Suprapubic skin (tissue), 4 donors: ENCODE measurements at regions not wholly inside any gene's neighbourhood (a gene's known extent, or its start where the extent isn't known, plus 50 kb on each side); places are given as distances from the start of the nearest gene placed in this dataset.

Experiments
- DNase-seq, 2 donors: peaks; one replicate each; pipeline ENCODE4 v3.0.0-alpha.2; 2019; ENCODE audit warnings: low spot score in 2 of 2
- H3K27ac ChIP-seq: fragments of 200-600 bp; sonication (generic); one replicate; pipeline ENCODE4 v1.5.1; 2019
- H3K27me3 ChIP-seq: fragments of 200-600 bp; sonication (generic); one replicate; pipeline ENCODE4 v1.5.1; 2019
- H3K36me3 ChIP-seq: fragments of 200-600 bp; sonication (generic); one replicate; pipeline ENCODE4 v1.5.1; 2019
- H3K4me1 ChIP-seq: fragments of 200-600 bp; sonication (generic); one replicate; pipeline ENCODE4 v1.5.1; 2019
- H3K4me3 ChIP-seq: fragments of 200-600 bp; sonication (generic); one replicate; pipeline ENCODE4 v1.5.1; 2019; ENCODE audit warnings: mild to moderate bottlenecking
- H3K9me3 ChIP-seq: fragments of 200-600 bp; sonication (generic); one replicate; pipeline ENCODE4 v1.5.1; 2019
- CTCF ChIP-seq, 2 donors: fragments of 200-600 bp in 1 of 2; fragments of 450-650 bp in 1 of 2; sonication (generic) in 1 of 2; IDR thresholded peaks; one replicate each; pipeline ENCODE4 v1.5.1; 2016 to 2019; ENCODE audit warnings: antibody characterized with exemption in 2 of 2, mild to moderate bottlenecking in 1 of 2, moderate library complexity in 1 of 2
- EP300 ChIP-seq: sonication (generic); formaldehyde crosslinking; IDR thresholded peaks from one replicate; pipeline ENCODE4 v1.6.1; 2017; ENCODE audit warnings: antibody characterized with exemption
- POLR2A ChIP-seq, 2 donors: fragments of 450-650 bp; IDR thresholded peaks; one replicate each; pipeline ENCODE4 v1.6.1; 2017; ENCODE audit warnings: antibody characterized with exemption in 2 of 2, mild to moderate bottlenecking in 2 of 2, moderate library complexity in 2 of 2
- POLR2AphosphoS5 ChIP-seq, 3 donors: sonication (generic); formaldehyde crosslinking; IDR thresholded peaks; one replicate each; pipeline ENCODE4 v1.6.1; 2017; ENCODE audit warnings: antibody characterized with exemption in 3 of 3
- WGBS: methylation state at CpG from one replicate; pipeline ENCODE4 v1.1.5; 2018; 5-methylcytosine and 5-hydroxymethylcytosine counted together

- Histone ChIP-seq H3K4me3 (no peak overlapping the region), H3K27me3 (no peaks in the 10 kb centered on the region), H3K36me3 (no peaks in the 10 kb centered on the region), H3K27ac (no peak overlapping the region), H3K9me3 (no peaks in the 10 kb centered on the region), H3K4me1 (no peaks in the 10 kb centered on the region)
- TF ChIP-seq POLR2A (IDR thresholded peaks at IDR 0.05) = no peak
- TF ChIP-seq POLR2AphosphoS5 (IDR thresholded peaks at IDR 0.05) = no peak
- TF ChIP-seq CTCF (IDR thresholded peaks at IDR 0.05) = no peak
- TF ChIP-seq EP300 = no peak
- 63% methylated on average over 2 of the region's 2 CpGs for WGBS
- DNase-seq = no peak
Measured at GRCh38 chr2:57804971-57805370, 241.6 kb upstream of the VRK2 start.

- no peak for TF ChIP-seq POLR2A (IDR thresholded peaks at IDR 0.05)
- no peak for TF ChIP-seq CTCF (IDR thresholded peaks at IDR 0.05)
- TF ChIP-seq POLR2AphosphoS5 (IDR thresholded peaks at IDR 0.05) = no peak
- TF ChIP-seq EP300 = no peak
- H3K27me3 ChIP-seq = no peaks in the 10 kb centered on the region
- H3K36me3 ChIP-seq = no peaks in the 10 kb centered on the region
- H3K4me3 ChIP-seq = no peak overlapping the region
- no peak for DNase-seq
- no peaks in the 10 kb centered on the region for H3K4me1 ChIP-seq
- no peak overlapping the region for H3K27ac ChIP-seq
- H3K9me3 ChIP-seq = no peaks in the 10 kb centered on the region
- 65% methylated on average over 1 of the region's 1 CpG for WGBS
Measured at GRCh38 chr2:57806449-57806968, 240.1 kb upstream of the VRK2 start.

GRCh38 chr2:57809230-57809629 lies 237.4 kb upstream of the VRK2 start:
- Histone ChIP-seq H3K4me3 (no peak overlapping the region), H3K9me3 (no peaks in the 10 kb centered on the region), H3K27me3 (no peaks in the 10 kb centered on the region), H3K36me3 (no peaks in the 10 kb centered on the region), H3K27ac (no peak overlapping the region), H3K4me1 (no peaks in the 10 kb centered on the region)
- no peak for DNase-seq
- TF ChIP-seq POLR2AphosphoS5 (IDR thresholded peaks at IDR 0.05) (no peak), POLR2A (IDR thresholded peaks at IDR 0.05) (no peak), EP300 (no peak), CTCF (IDR thresholded peaks at IDR 0.05) (no peak)

GRCh38 chr2:57821088-57821487 lies 225.5 kb upstream of the VRK2 start:
- TF ChIP-seq POLR2A (IDR thresholded peaks at IDR 0.05) (no peak), POLR2AphosphoS5 (IDR thresholded peaks at IDR 0.05) (no peak), EP300 (no peak), CTCF (IDR thresholded peaks at IDR 0.05) (no peak)
- WGBS = 68% methylated on average over 1 of the region's 1 CpG
- Histone ChIP-seq H3K36me3 (no peaks in the 10 kb centered on the region), H3K4me3 (no peak overlapping the region), H3K27me3 (no peaks in the 10 kb centered on the region), H3K27ac (no peak overlapping the region), H3K4me1 (no peaks in the 10 kb centered on the region), H3K9me3 (peaks cover 3% of the 10 kb centered on the region)
- no peak for DNase-seq

- Histone ChIP-seq H3K4me3 (no peak overlapping the region), H3K27ac (no peak overlapping the region), H3K27me3 (no peaks in the 10 kb centered on the region), H3K4me1 (no peaks in the 10 kb centered on the region), H3K36me3 (no peaks in the 10 kb centered on the region), H3K9me3 (peaks cover 3% of the 10 kb centered on the region)
- WGBS = 86% methylated on average over 3 of the region's 4 CpGs
- DNase-seq = no peak
- TF ChIP-seq CTCF (IDR thresholded peaks at IDR 0.05) (no peak), POLR2AphosphoS5 (IDR thresholded peaks at IDR 0.05) (no peak), EP300 (no peak), POLR2A (IDR thresholded peaks at IDR 0.05) (no peak)
Measured at GRCh38 chr2:57828221-57828620, 218.4 kb upstream of the VRK2 start.
